Erythroblast (primary cell): ENCODE measurements at regions not wholly inside any gene's neighbourhood (a gene's known extent, or its start where the extent isn't known, plus 50 kb on each side); places are given as distances from the start of the nearest gene placed in this dataset.

Source experiments
- DNase-seq, 2 experiments: peaks; one replicate each; lab custom pipeline; 2025; lab: John Stamatoyannopoulos, UW
- GATA1 ChIP-seq: IDR thresholded peaks from 2 replicates; pipeline ENCODE4 v1.6.1; 2011; ENCODE audit warnings: low read depth, mild to moderate bottlenecking, control low read depth, low read length, moderate library complexity
- POLR2A ChIP-seq: IDR thresholded peaks from 2 replicates; pipeline ENCODE4 v1.6.1; 2011; ENCODE audit warnings: mild to moderate bottlenecking, low read length

GRCh38 chr1:208511242-208511860 lies 267.2 kb upstream of the PLXNA2 start:
- no peak for DNase-seq
- no peak for TF ChIP-seq GATA1
- TF ChIP-seq POLR2A, result no peak

- no peak for TF ChIP-seq POLR2A
- no peak for TF ChIP-seq GATA1
- no peak for DNase-seq
Observed at GRCh38 chr1:208513799-208514198, 269.6 kb upstream of the PLXNA2 start.

GRCh38 chr1:208515129-208515528 lies 270.9 kb upstream of the PLXNA2 start:
- DNase-seq, result no peak
- no peak for TF ChIP-seq GATA1
- no peak for TF ChIP-seq POLR2A

- DNase-seq, result no peak
- TF ChIP-seq GATA1 (no peak), POLR2A (no peak)
Observed at GRCh38 chr1:208516780-208517179, 272.6 kb upstream of the PLXNA2 start.

- TF ChIP-seq GATA1 (no peak), POLR2A (no peak)
- no peak for DNase-seq
Observed at GRCh38 chr1:208520438-208521099, 276.4 kb upstream of the PLXNA2 start.

- DNase-seq, result no peak
- TF ChIP-seq GATA1 (no peak), POLR2A (no peak)
Observed at GRCh38 chr1:208521534-208521933, 277.4 kb upstream of the PLXNA2 start.

GRCh38 chr1:208523007-208523406 lies 278.8 kb upstream of the PLXNA2 start:
- TF ChIP-seq POLR2A (no peak), GATA1 (no peak)
- no peak for DNase-seq

- TF ChIP-seq GATA1, result no peak
- no peak for TF ChIP-seq POLR2A
Observed at GRCh38 chr1:208524376-208524775, 280.2 kb upstream of the PLXNA2 start.

GRCh38 chr1:208524925-208525324 lies 280.7 kb upstream of the PLXNA2 start:
- TF ChIP-seq GATA1 (no peak), POLR2A (no peak)
- DNase-seq, result no peak

More at GRCh38 chr1:208524376-208524775, 280.2 kb upstream of the PLXNA2 start:
- DNase-seq, result no peak

- no peak for DNase-seq
- no peak for TF ChIP-seq POLR2A
Observed at GRCh38 chr1:208525417-208525816, 281.2 kb upstream of the PLXNA2 start.

GRCh38 chr1:208526613-208527125 lies 282.5 kb upstream of the PLXNA2 start:
- no peak for DNase-seq
- TF ChIP-seq POLR2A, result no peak
- no peak for TF ChIP-seq GATA1

- TF ChIP-seq POLR2A, result no peak
- TF ChIP-seq GATA1, result no peak
- no peak for DNase-seq
Observed at GRCh38 chr1:208527156-208527555, 283.0 kb upstream of the PLXNA2 start.

- TF ChIP-seq POLR2A (no peak), GATA1 (no peak)
- no peak for DNase-seq
Observed at GRCh38 chr1:208528578-208529240, 284.5 kb upstream of the PLXNA2 start.
